ENCODE measurements at regions not wholly inside any gene's neighbourhood (a gene's known extent, or its start where the extent isn't known, plus 50 kb on each side); places are given as distances from the start of the nearest gene placed in this dataset.

DNA sequence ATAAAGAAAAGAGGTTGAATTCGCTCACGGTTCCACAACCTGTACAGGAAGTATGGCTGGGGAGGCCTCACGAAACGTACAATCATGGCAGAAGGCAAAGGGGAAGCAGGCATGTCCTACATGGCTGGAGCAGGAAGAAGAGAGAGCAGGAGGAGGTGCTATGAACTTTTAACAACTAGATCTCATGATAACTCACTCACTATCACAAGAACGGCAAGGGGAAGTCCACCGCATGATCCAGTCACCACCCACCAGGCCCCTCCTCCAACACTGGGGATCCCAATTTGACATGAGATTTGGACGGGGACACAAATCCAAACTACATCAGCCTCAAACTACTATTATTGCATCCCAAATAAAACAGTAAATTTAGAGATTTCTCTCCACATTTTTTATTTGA lies 53.6 kb upstream of the CST7 start:
- DNase-seq (ENCODE audit: low spot score): no peak
- in situ Hi-C loops (cut with MboI; ENCODE audit: low sequenced_read_pairs, unreplicated experiment): no loop called here
- TF ChIP-seq, protein P1, sequence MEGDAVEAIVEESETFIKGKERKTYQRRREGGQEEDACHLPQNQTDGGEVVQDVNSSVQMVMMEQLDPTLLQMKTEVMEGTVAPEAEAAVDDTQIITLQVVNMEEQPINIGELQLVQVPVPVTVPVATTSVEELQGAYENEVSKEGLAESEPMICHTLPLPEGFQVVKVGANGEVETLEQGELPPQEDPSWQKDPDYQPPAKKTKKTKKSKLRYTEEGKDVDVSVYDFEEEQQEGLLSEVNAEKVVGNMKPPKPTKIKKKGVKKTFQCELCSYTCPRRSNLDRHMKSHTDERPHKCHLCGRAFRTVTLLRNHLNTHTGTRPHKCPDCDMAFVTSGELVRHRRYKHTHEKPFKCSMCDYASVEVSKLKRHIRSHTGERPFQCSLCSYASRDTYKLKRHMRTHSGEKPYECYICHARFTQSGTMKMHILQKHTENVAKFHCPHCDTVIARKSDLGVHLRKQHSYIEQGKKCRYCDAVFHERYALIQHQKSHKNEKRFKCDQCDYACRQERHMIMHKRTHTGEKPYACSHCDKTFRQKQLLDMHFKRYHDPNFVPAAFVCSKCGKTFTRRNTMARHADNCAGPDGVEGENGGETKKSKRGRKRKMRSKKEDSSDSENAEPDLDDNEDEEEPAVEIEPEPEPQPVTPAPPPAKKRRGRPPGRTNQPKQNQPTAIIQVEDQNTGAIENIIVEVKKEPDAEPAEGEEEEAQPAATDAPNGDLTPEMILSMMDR (IDR thresholded peaks at IDR 0.05; ENCODE audit: borderline replicate concordance, control extremely low read depth, extremely low read depth, insufficient read depth, missing control alignments): no peak

DNA sequence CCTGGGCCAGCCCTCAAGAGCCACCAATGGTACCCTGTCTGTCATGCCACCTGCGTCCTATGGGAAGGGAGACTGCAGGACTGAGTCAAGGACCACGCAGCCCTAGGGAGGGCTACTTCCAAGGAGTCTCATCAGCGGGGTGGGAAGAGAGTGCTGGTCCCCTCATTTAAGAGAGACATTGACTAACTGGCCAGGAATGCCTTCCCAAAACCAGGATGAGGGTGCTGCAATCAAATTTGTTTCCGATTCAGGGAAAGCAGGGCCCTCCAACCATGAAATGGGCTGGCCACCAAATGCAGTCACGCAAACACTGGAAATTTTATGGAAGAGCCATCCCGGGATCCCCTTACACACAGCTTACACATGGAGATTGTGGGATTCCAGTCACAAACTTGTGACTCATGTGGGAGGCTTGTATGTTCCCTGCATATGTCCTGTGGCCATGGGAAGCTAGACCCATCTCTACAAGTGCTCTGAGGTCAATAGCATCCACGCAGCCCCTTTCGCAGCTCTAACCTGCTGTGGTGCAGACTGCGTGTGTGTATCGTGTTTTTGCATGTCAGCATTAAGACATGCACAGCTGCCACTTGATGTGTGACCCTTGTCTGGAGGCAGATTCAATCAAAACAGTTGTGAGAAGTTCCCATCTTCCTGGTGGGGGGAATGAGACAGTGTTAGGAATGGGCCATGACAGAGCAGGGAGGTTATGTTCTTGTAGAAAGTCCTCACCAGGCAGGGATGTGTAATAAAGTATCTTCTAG lies 53.0 kb upstream of the CST7 start:
- in situ Hi-C loops (cut with MboI; ENCODE audit: low sequenced_read_pairs, unreplicated experiment): no loop called here
- TF ChIP-seq, protein P1 (IDR thresholded peaks at IDR 0.05; ENCODE audit: borderline replicate concordance, control extremely low read depth, extremely low read depth, insufficient read depth, missing control alignments): no peak
- no peak for DNase-seq (ENCODE audit: low spot score)

DNA sequence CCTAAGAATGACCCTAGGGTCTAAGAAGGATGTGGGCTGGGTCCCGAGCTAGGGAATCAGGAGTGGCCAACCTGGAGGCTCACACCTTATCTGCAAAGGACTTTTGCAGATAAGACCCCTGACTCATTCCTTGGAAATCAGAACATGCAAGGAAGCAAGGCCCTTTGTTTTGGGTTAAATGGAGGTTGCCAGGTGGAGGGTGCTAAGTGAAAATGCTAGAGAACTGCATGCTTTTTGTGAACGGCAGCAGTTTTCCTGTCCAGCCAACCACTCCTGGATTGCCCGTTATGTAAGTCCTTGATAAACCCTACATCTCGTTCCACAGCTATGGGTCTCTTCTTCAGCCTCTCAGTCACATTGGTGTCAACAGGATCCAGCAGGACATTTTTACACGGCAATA lies 52.1 kb upstream of the CST7 start:
- DNase-seq (ENCODE audit: low spot score): no peak
- in situ Hi-C loops (cut with MboI; ENCODE audit: low sequenced_read_pairs, unreplicated experiment): no loop called here
- TF ChIP-seq, protein P1 (IDR thresholded peaks at IDR 0.05; ENCODE audit: borderline replicate concordance, control extremely low read depth, extremely low read depth, insufficient read depth, missing control alignments): no peak

DNA sequence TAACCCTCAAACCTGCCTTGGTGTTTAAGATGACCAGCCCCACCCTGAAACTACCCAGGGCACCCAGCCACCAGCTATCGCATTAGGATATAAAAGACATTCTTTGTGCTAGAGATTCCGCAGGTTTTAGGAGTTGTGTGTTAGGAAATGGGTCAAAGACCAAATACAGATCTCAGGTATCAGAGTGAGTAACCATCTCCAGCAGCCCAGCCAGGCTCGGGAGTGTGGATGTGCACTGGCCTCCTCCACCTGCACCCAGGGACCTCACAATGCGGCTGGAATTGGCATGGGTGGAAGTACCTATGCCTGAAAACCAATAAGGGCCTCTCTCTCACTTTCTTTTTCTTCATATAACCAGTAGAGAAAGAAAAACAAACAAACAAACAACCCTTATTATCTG lies 51.1 kb upstream of the CST7 start:
- in situ Hi-C loops (cut with MboI; ENCODE audit: low sequenced_read_pairs, unreplicated experiment): no loop called here
- TF ChIP-seq, protein P1 (IDR thresholded peaks at IDR 0.05; ENCODE audit: borderline replicate concordance, control extremely low read depth, extremely low read depth, insufficient read depth, missing control alignments): no peak
- no peak for DNase-seq (ENCODE audit: low spot score)

DNA sequence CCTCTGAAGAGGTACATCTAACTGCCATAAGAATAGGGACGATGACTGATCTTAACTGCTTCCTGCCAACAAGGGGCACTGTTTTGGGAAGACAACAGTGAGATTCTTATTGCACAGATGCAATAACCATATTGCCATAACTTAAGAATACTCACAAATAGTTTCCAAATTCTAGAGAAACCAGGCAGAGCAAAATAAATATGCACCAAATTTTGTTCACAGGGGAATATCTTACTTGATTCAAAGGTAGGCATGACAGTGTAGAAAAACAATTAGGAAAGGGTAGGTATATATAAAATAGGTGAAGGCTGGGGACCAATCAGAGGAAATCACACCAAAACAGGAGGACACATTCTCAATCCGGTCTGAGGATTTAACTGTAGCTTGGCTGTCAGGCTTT lies 49.9 kb upstream of the CST7 start:
- TF ChIP-seq, protein P1 (IDR thresholded peaks at IDR 0.05; ENCODE audit: borderline replicate concordance, control extremely low read depth, extremely low read depth, insufficient read depth, missing control alignments): no peak
- in situ Hi-C loops (cut with MboI; ENCODE audit: low sequenced_read_pairs, unreplicated experiment): no loop called here
- no peak for DNase-seq (ENCODE audit: low spot score)

All from GM13976 (cell line).